ENCODE measurements at regions not wholly inside any gene's neighbourhood (a gene's known extent, or its start where the extent isn't known, plus 50 kb on each side); places are given as distances from the start of the nearest gene placed in this dataset.
"Not testable (repeated sequence)": the region's sequence is repeated elsewhere in the genome, so short reads cannot be mapped to it uniquely, and the experiment has no call there.

DNA sequence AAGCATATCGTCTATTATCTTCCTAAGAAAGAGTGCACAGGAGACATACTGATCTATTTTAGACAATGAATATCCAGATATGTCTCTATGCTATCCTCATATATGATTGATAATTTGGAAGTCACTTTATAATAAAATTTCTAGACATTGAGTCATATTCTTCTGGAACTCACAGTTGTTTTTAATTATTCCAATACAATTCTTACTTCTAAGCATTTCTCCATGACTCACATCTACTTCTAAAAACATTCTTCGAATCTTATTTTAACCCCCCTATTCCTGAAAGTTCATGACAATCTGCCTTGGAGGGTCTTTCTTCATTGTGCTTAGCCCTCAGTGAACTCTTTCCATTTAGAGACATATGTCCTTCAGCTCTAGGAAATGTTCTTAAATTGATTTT, 368.1 kb downstream of the MDFIC start:
- Histone ChIP-seq H3K27ac (ENCODE audit: low read length) (no peak overlapping the region), H4K20me1 (ENCODE audit: insufficient read depth) (no peaks in the 10 kb centered on the region), H3K27me3 (ENCODE audit: insufficient read depth, low read depth, low read length) (no peaks in the 10 kb centered on the region), H3K9me2 (ENCODE audit: insufficient read depth, low read length) (no peaks in the 10 kb centered on the region), H3K9ac (ENCODE audit: low read length) (no peak overlapping the region), H3K79me2 (replicated peaks; ENCODE audit: insufficient read depth, low read length) (no peaks in the 10 kb centered on the region), H3K9me3 (ENCODE audit: low read length) (no peaks in the 10 kb centered on the region), H3K4me2 (ENCODE audit: low read length) (no peak overlapping the region), H2AFZ (ENCODE audit: low read depth, low read length) (no peak overlapping the region), H3F3A (ENCODE audit: insufficient read depth, low read length, poor library complexity, severe bottlenecking) (no peaks in the 10 kb centered on the region), H3K36me3 (ENCODE audit: insufficient read depth, low read length) (no peaks in the 10 kb centered on the region), H3K4me3 (ENCODE audit: low read length) (no peak overlapping the region)
- TF ChIP-seq EZH2 (IDR thresholded peaks at IDR 0.05; ENCODE audit: borderline replicate concordance, insufficient read depth, low read length, poor library complexity, severe bottlenecking) (no peak), POLR2AphosphoS5 (IDR thresholded peaks at IDR 0.05) (no peak), RAD21 (conservative IDR thresholded peaks at IDR 0.05) (no peak), EP300 (conservative IDR thresholded peaks at IDR 0.05; ENCODE audit: poor library complexity, severe bottlenecking) (no peak), TAF1 (IDR thresholded peaks at IDR 0.05; ENCODE audit: low read depth) (no peak), SMC3 (conservative IDR thresholded peaks at IDR 0.05; ENCODE audit: poor library complexity) (no peak)
- TF ChIP-seq, protein P1, sequence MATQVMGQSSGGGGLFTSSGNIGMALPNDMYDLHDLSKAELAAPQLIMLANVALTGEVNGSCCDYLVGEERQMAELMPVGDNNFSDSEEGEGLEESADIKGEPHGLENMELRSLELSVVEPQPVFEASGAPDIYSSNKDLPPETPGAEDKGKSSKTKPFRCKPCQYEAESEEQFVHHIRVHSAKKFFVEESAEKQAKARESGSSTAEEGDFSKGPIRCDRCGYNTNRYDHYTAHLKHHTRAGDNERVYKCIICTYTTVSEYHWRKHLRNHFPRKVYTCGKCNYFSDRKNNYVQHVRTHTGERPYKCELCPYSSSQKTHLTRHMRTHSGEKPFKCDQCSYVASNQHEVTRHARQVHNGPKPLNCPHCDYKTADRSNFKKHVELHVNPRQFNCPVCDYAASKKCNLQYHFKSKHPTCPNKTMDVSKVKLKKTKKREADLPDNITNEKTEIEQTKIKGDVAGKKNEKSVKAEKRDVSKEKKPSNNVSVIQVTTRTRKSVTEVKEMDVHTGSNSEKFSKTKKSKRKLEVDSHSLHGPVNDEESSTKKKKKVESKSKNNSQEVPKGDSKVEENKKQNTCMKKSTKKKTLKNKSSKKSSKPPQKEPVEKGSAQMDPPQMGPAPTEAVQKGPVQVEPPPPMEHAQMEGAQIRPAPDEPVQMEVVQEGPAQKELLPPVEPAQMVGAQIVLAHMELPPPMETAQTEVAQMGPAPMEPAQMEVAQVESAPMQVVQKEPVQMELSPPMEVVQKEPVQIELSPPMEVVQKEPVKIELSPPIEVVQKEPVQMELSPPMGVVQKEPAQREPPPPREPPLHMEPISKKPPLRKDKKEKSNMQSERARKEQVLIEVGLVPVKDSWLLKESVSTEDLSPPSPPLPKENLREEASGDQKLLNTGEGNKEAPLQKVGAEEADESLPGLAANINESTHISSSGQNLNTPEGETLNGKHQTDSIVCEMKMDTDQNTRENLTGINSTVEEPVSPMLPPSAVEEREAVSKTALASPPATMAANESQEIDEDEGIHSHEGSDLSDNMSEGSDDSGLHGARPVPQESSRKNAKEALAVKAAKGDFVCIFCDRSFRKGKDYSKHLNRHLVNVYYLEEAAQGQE (IDR thresholded peaks at IDR 0.05; ENCODE audit: borderline replicate concordance): no peak
- TF ChIP-seq, protein P2, sequence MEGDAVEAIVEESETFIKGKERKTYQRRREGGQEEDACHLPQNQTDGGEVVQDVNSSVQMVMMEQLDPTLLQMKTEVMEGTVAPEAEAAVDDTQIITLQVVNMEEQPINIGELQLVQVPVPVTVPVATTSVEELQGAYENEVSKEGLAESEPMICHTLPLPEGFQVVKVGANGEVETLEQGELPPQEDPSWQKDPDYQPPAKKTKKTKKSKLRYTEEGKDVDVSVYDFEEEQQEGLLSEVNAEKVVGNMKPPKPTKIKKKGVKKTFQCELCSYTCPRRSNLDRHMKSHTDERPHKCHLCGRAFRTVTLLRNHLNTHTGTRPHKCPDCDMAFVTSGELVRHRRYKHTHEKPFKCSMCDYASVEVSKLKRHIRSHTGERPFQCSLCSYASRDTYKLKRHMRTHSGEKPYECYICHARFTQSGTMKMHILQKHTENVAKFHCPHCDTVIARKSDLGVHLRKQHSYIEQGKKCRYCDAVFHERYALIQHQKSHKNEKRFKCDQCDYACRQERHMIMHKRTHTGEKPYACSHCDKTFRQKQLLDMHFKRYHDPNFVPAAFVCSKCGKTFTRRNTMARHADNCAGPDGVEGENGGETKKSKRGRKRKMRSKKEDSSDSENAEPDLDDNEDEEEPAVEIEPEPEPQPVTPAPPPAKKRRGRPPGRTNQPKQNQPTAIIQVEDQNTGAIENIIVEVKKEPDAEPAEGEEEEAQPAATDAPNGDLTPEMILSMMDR (IDR thresholded peaks at IDR 0.05; ENCODE audit: poor library complexity, severe bottlenecking): no peak

DNA sequence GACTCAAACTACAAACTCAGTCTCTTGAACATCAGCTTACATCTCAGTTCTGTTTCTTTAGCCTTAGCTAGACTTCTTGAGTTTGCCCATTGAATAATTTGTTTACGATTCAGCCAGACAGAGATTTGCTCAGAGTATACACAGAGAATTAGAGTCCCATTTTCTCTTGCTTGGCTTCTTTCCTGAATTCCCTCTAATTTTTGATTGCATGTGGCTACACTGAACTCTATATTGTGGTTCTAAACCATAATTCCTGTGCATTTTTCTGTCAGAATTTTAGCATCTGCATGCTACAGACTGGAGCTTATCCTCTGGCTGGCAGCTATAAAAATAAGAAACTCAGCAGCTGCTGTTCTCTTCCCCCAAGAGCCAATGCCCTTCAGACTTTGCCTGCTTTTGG, 354.9 kb downstream of the MDFIC start:
- Histone ChIP-seq H4K20me1 (ENCODE audit: insufficient read depth) (no peaks in the 10 kb centered on the region), H3K27ac (ENCODE audit: low read length) (no peak overlapping the region), H3K4me3 (ENCODE audit: low read length) (no peak overlapping the region), H3K9me2 (ENCODE audit: insufficient read depth, low read length) (no peaks in the 10 kb centered on the region), H3K36me3 (ENCODE audit: insufficient read depth, low read length) (no peaks in the 10 kb centered on the region), H3K4me2 (ENCODE audit: low read length) (no peak overlapping the region), H3K9me3 (ENCODE audit: low read length) (no peaks in the 10 kb centered on the region), H3K79me2 (replicated peaks; ENCODE audit: insufficient read depth, low read length) (no peaks in the 10 kb centered on the region), H3K27me3 (ENCODE audit: insufficient read depth, low read depth, low read length) (no peaks in the 10 kb centered on the region), H3F3A (ENCODE audit: insufficient read depth, low read length, poor library complexity, severe bottlenecking) (no peaks in the 10 kb centered on the region), H2AFZ (ENCODE audit: low read depth, low read length) (no peak overlapping the region), H3K9ac (ENCODE audit: low read length) (no peak overlapping the region)
- no peak for TF ChIP-seq SMC3 (conservative IDR thresholded peaks at IDR 0.05; ENCODE audit: poor library complexity)
- no peak for TF ChIP-seq TAF1 (IDR thresholded peaks at IDR 0.05; ENCODE audit: low read depth)
- TF ChIP-seq, protein P1 (IDR thresholded peaks at IDR 0.05; ENCODE audit: borderline replicate concordance): no peak
- TF ChIP-seq POLR2AphosphoS5 (IDR thresholded peaks at IDR 0.05): no peak
- no peak for TF ChIP-seq MXI1 (conservative IDR thresholded peaks at IDR 0.05; ENCODE audit: poor library complexity, severe bottlenecking)

DNA sequence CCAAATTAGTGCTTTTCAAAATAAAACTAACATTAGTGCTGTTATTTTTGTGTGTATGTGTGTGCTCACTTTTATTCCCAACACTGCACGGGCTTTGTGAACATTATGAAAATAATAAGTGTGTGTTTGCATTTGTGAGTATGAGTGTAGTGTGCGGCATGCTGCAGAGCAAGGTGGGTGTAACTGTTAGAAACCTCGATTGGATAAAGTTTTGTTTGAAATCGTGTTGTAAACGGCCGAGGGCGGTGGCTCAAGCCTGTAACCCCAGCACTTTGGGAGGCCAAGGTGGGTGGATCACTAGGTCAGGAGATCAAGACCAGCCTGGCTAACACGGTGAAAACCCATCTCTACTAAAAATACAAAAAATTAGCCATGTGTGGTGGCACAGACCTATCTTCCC, 352.0 kb downstream of the MDFIC start:
- H3K9ac ChIP-seq (ENCODE audit: low read length); H2AFZ ChIP-seq (ENCODE audit: low read depth, low read length); H3K36me3 ChIP-seq (ENCODE audit: insufficient read depth, low read length); H3K9me3 ChIP-seq (ENCODE audit: low read length); H3K4me3 ChIP-seq (ENCODE audit: low read length); H3F3A ChIP-seq (ENCODE audit: insufficient read depth, low read length, poor library complexity, severe bottlenecking); H3K4me2 ChIP-seq (ENCODE audit: low read length); H3K27me3 ChIP-seq (ENCODE audit: insufficient read depth, low read depth, low read length); H3K79me2 ChIP-seq (replicated peaks; ENCODE audit: insufficient read depth, low read length); H3K9me2 ChIP-seq (ENCODE audit: insufficient read depth, low read length); H3K27ac ChIP-seq (ENCODE audit: low read length); H4K20me1 ChIP-seq (ENCODE audit: insufficient read depth): not testable (repeated sequence)

Data from neural cell (in vitro differentiated cells).